T-helper 1 cell treated with Interleukin-12 subunit alpha and Interleukin-12 subunit beta and Interleukin-4 antibody, amounts not matched to agents 30 μg/mL and 1 μg/mL, for 36 hours (primary cell): ENCODE measurements at regions not wholly inside any gene's neighbourhood (a gene's known extent, or its start where the extent isn't known, plus 50 kb on each side); places are given as distances from the start of the nearest gene placed in this dataset.
A peak's percentile ranks its signal among the peaks of the same experiment; 100 is the strongest.

Experiments used
- H3K27ac Mint-ChIP-seq: one replicate; pipeline ENCODE4 v1.8.0; 2021; ENCODE audit warnings: mild to moderate bottlenecking, mixed read lengths
- H3K27me3 Mint-ChIP-seq: one replicate; pipeline ENCODE4 v1.8.0; 2021; ENCODE audit warnings: low read depth, mixed read lengths
- H3K36me3 Mint-ChIP-seq: one replicate; pipeline ENCODE4 v1.8.0; 2021; ENCODE audit warnings: low read depth, mixed read lengths
- H3K4me1 Mint-ChIP-seq: one replicate; pipeline ENCODE4 v1.8.0; 2021; ENCODE audit warnings: low read depth, mixed read lengths
- H3K4me3 Mint-ChIP-seq: one replicate; pipeline ENCODE4 v1.8.0; 2021; ENCODE audit warnings: mild to moderate bottlenecking, moderate library complexity, mixed read lengths
- H3K9me3 Mint-ChIP-seq: one replicate; pipeline ENCODE4 v1.8.0; 2021; ENCODE audit warnings: mixed read lengths

- Mint-ChIP-seq H3K27ac (no peak overlapping the region), H3K36me3 (no peaks in the 10 kb centered on the region), H3K4me3 (no peak overlapping the region), H3K9me3 (no peaks in the 10 kb centered on the region), H3K27me3 (no peaks in the 10 kb centered on the region), H3K4me1 (peaks cover 10% of the 10 kb centered on the region)
These were observed 255.7 kb downstream of the DSEL start for GRCh38 chr18:67260841-67261240.

DNA sequence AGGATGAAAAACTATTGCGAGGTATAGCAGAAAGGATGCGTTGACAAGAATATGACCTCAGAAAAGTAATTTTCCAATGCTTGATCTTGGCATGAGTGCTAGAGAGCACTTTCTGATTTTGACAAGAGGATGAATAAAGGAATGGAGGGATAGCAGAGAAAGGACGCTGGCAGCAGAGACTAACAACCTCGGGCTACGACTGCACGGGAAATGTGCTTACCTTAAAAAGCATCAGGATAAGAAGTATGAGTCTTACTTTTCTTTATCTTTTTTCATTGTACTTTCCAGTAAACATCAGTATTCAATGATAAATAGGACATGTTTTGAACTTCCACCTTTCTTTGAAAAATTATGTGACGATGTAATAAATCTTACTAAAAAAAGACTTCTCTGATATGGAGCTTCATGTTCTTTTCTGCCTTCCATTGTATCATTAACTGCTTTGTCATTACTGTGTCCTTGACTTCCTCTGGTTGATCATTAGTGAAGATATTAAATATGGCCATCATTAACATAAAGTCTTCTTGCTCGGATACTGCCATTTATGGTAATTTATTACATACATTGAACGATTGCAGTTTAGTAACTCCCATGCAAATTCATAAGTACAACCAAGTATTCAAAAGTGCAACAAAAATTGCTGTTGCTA is 265.6 kb downstream of the DSEL start:
- no peak overlapping the region for H3K27ac Mint-ChIP-seq
- H3K4me3 Mint-ChIP-seq: no peak overlapping the region
- H3K4me1 Mint-ChIP-seq: no peaks in the 10 kb centered on the region
- H3K9me3 Mint-ChIP-seq: no peaks in the 10 kb centered on the region
- peaks cover 4% of the 10 kb centered on the region for H3K27me3 Mint-ChIP-seq
- no peaks in the 10 kb centered on the region for H3K36me3 Mint-ChIP-seq

- Mint-ChIP-seq H3K9me3 (no peaks in the 10 kb centered on the region), H3K4me1 (peaks cover 7% of the 10 kb centered on the region), H3K27ac (peak overlapping the region; percentile 69), H3K36me3 (no peaks in the 10 kb centered on the region), H3K27me3 (no peaks in the 10 kb centered on the region), H3K4me3 (peak overlapping the region; percentile 84)
These were observed 272.5 kb downstream of the DSEL start for GRCh38 chr18:67243799-67244587.

DNA sequence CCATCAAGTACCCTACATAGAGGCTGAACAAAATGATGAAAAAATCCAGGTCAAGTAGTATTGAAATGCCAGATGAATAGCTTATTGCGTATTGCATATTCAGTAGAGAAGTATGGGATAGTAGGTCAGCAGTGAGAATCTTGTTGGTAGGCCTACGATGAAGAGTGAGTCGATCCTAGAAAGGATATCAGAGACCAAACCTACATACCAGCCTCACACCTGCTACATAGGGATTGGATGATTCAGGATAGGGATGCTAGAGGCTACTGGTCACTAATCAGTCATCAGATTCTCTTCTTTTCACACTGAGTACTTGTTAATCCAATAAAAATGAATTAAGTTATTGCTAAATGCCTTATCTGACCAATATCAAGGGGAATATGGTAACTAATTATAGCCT is 274.5 kb downstream of the DSEL start:
- no peaks in the 10 kb centered on the region for H3K9me3 Mint-ChIP-seq
- H3K27ac Mint-ChIP-seq: no peak overlapping the region
- no peaks in the 10 kb centered on the region for H3K27me3 Mint-ChIP-seq
- H3K4me1 Mint-ChIP-seq: peaks cover 7% of the 10 kb centered on the region
- no peak overlapping the region for H3K4me3 Mint-ChIP-seq
- no peaks in the 10 kb centered on the region for H3K36me3 Mint-ChIP-seq

GRCh38 chr18:67241299-67241698 is 275.2 kb downstream of the DSEL start:
- Mint-ChIP-seq H3K36me3 (no peaks in the 10 kb centered on the region), H3K9me3 (no peaks in the 10 kb centered on the region), H3K4me1 (peaks cover 7% of the 10 kb centered on the region), H3K4me3 (no peak overlapping the region), H3K27me3 (no peaks in the 10 kb centered on the region), H3K27ac (no peak overlapping the region)

DNA sequence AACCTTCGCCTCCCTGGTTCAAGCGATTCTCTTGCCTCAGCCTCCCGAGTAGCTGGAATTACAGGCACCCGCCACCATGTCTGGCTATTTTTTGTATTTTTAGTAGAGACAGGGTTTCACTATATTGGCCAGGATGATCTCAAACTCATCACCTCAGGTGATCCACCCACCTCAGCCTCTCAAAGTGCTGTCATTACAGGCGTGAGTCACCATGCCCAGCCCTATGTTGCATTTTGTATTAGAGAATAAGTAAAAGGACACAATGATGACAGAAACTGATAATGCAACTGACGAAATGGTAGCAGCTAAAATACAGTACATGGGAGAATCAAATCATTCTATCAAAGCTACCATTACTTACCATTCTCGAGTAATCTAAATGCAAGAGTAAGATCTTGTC is 276.7 kb downstream of the DSEL start:
- H3K4me3 Mint-ChIP-seq: no peak overlapping the region
- H3K4me1 Mint-ChIP-seq: peaks cover 7% of the 10 kb centered on the region
- no peaks in the 10 kb centered on the region for H3K27me3 Mint-ChIP-seq
- no peaks in the 10 kb centered on the region for H3K36me3 Mint-ChIP-seq
- H3K9me3 Mint-ChIP-seq: no peaks in the 10 kb centered on the region
- no peak overlapping the region for H3K27ac Mint-ChIP-seq

DNA sequence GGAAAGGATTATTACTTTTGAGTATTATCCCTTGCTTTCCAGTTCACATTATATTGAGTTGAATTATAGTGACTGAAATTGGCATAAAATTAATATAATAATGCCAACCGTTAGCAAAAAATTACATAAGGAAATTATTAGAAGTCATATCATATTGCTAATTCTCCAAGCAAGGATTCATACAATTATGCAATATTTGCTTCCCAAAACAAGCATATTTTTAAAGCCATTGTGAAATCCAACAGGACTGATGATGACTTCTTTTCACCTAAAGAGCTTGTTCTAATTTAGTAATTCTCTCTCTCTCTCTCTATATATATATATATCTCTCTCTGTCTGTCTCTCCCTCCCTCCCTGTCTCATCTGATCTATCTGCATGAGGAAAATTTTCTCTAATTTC is 283.5 kb downstream of the DSEL start:
- H3K27ac Mint-ChIP-seq: no peak overlapping the region
- H3K27me3 Mint-ChIP-seq: no peaks in the 10 kb centered on the region

GRCh38 chr18:67232406-67232805 is 284.1 kb downstream of the DSEL start:
- Mint-ChIP-seq H3K27ac (no peak overlapping the region), H3K36me3 (no peaks in the 10 kb centered on the region), H3K4me3 (no peak overlapping the region)

More for the DNA sequence above, 283.5 kb downstream of the DSEL start:
- H3K4me3 Mint-ChIP-seq: no peak overlapping the region
- H3K36me3 Mint-ChIP-seq: no peaks in the 10 kb centered on the region
- H3K4me1 Mint-ChIP-seq: no peaks in the 10 kb centered on the region
- no peaks in the 10 kb centered on the region for H3K9me3 Mint-ChIP-seq

DNA sequence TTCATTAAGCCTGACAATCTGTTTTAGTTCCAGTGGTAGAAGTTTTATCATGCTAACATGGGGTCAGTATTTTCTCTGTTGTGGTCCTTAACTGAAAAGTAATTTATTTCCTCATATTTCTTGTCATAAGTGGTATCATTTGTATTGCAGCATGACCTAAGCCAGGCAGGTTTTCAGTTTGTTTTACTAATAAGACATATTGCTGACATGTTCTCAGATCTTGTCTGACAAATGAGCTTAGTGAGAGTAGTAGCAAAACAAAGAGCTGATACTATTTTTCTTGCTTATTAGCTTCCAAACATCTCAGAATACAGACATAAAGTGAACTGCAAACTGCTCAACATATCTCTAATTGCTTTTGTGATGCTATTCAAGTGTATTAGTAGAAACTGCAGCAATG is 293.6 kb downstream of the DSEL start:
- Mint-ChIP-seq H3K36me3 (no peaks in the 10 kb centered on the region), H3K27me3 (peaks cover 5% of the 10 kb centered on the region), H3K4me1 (no peaks in the 10 kb centered on the region), H3K27ac (no peak overlapping the region), H3K9me3 (no peaks in the 10 kb centered on the region), H3K4me3 (no peak overlapping the region)

More at GRCh38 chr18:67232406-67232805, 284.1 kb downstream of the DSEL start:
- Mint-ChIP-seq H3K9me3 (no peaks in the 10 kb centered on the region), H3K4me1 (no peaks in the 10 kb centered on the region), H3K27me3 (no peaks in the 10 kb centered on the region)

- Mint-ChIP-seq H3K4me3 (no peak overlapping the region), H3K27me3 (peaks cover 5% of the 10 kb centered on the region), H3K9me3 (no peaks in the 10 kb centered on the region), H3K27ac (no peak overlapping the region), H3K4me1 (no peaks in the 10 kb centered on the region), H3K36me3 (no peaks in the 10 kb centered on the region)
These were observed 296.7 kb downstream of the DSEL start for GRCh38 chr18:67219821-67220220.

DNA sequence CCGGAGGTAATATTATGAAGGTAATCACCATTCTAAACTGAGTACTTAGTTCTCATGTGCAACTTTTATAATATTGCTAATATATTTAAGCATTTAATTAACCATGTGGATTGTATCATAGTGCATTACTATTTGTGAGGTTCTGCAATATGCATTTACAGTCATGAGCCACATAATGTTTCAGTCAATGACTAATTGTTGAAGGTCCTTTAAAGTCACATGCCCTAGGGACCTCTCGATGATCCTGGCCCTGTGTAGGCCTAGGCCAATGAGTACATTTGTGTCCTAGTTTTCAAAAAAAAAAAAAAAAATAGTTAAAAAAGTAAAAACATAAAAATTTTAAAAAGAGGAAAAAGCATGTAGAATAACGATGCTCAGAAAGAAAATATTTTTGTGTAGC is 298.0 kb downstream of the DSEL start:
- Mint-ChIP-seq H3K9me3 (no peaks in the 10 kb centered on the region), H3K4me1 (no peaks in the 10 kb centered on the region), H3K27ac (no peak overlapping the region), H3K4me3 (no peak overlapping the region), H3K27me3 (peaks cover 5% of the 10 kb centered on the region), H3K36me3 (no peaks in the 10 kb centered on the region)

GRCh38 chr18:67217551-67218166 is 298.9 kb downstream of the DSEL start:
- H3K36me3 Mint-ChIP-seq: no peaks in the 10 kb centered on the region
- no peak overlapping the region for H3K4me3 Mint-ChIP-seq
- H3K9me3 Mint-ChIP-seq: no peaks in the 10 kb centered on the region
- peaks cover 5% of the 10 kb centered on the region for H3K27me3 Mint-ChIP-seq
- H3K4me1 Mint-ChIP-seq: no peaks in the 10 kb centered on the region
- no peak overlapping the region for H3K27ac Mint-ChIP-seq

DNA sequence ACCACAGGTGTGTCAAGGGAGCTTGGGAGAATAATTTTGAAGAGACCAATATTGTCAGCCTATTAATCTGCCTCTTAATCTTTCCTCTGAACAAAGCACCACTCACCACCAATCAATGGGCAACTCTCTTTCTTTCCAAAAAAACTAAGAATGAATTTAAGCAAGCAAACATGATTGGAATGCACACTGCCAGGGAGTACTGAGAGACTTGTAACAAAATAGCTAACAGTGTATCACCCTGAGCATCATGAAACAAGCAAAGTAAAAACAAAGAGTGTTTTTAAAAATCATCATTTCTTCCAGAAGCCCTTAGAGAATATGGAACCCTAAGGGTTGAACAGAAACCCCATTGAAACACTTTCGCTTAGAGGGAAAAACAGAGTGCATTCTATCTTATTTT is 299.7 kb downstream of the DSEL start:
- Mint-ChIP-seq H3K27ac (no peak overlapping the region), H3K4me1 (no peaks in the 10 kb centered on the region), H3K4me3 (no peak overlapping the region), H3K36me3 (no peaks in the 10 kb centered on the region), H3K9me3 (no peaks in the 10 kb centered on the region), H3K27me3 (peaks cover 5% of the 10 kb centered on the region)

GRCh38 chr18:67215686-67216085 is 300.8 kb downstream of the DSEL start:
- H3K36me3 Mint-ChIP-seq: no peaks in the 10 kb centered on the region
- H3K4me3 Mint-ChIP-seq: no peak overlapping the region
- H3K27ac Mint-ChIP-seq: no peak overlapping the region
- H3K4me1 Mint-ChIP-seq: no peaks in the 10 kb centered on the region
- H3K27me3 Mint-ChIP-seq: peaks cover 5% of the 10 kb centered on the region
- H3K9me3 Mint-ChIP-seq: no peaks in the 10 kb centered on the region

- Mint-ChIP-seq H3K36me3 (no peaks in the 10 kb centered on the region), H3K9me3 (no peaks in the 10 kb centered on the region), H3K4me3 (no peak overlapping the region), H3K27me3 (no peaks in the 10 kb centered on the region), H3K27ac (no peak overlapping the region), H3K4me1 (no peaks in the 10 kb centered on the region)
These were observed 304.9 kb downstream of the DSEL start for GRCh38 chr18:67211646-67212045.
